ENCODE measurements at regions not wholly inside any gene's neighbourhood (a gene's known extent, or its start where the extent isn't known, plus 50 kb on each side); places are given as distances from the start of the nearest gene placed in this dataset.

DNA sequence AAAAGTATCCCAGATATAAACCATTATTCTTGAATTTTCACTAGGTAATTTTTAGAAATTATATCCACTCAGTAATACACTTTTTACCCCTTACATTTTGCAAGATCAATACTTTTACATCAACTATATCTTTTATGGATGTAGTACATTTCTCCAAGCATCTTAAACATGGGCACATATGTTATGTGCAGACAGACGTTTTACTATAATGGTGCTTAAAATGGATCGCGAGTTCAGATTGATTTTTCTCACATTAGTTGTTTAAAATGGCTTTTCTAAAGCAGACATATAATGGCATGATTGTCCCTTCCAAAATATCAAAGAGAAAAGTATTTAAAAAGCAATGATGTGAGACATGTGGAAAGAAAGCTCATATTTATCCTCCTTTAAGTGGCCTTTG, 786.1 kb downstream of the PDHA2 start:
- CTCF ChIA-PET, result no interaction called here
- Histone ChIP-seq H3K4me1 (ENCODE audit: control insufficient read depth in 2 of 2, insufficient read depth in 2 of 2, low read length in 2 of 2) (no peaks in the 10 kb centered on the region), H3K9me3 (ENCODE audit: control insufficient read depth in 2 of 3, low read length in 3 of 3) (no peaks in the 10 kb centered on the region), H3K36me3 (ENCODE audit: control insufficient read depth in 2 of 3, insufficient read depth in 3 of 3, low read length in 3 of 3) (no peaks in the 10 kb centered on the region), H3K27me3 (ENCODE audit: control insufficient read depth in 2 of 2, insufficient read depth in 2 of 2, low read length in 2 of 2) (no peaks in the 10 kb centered on the region), H3K27ac (ENCODE audit: low read depth, low read length) (no peak overlapping the region), H3K4me3 (ENCODE audit: low read length) (no peak overlapping the region)
- Mint-ChIP-seq H3K27me3 (peaks cover 0 to 4% (median 0%) of the 10 kb centered on the region in 5 donors), H3K27ac (no peak overlapping the region), H3K4me1 (no peaks in the 10 kb centered on the region), H3K9me3 (peaks cover 0 to 14% (median 1%) of the 10 kb centered on the region in 11 donors), H3K36me3 (no peaks in the 10 kb centered on the region), H3K4me3 (no peak overlapping the region)
- no peak for DNase-seq
- intact Hi-C loops (cut with micrococcal nuclease), result no loop called here
- ATAC-seq, result no peak
- POLR2A ChIA-PET, result no interaction called here

DNA sequence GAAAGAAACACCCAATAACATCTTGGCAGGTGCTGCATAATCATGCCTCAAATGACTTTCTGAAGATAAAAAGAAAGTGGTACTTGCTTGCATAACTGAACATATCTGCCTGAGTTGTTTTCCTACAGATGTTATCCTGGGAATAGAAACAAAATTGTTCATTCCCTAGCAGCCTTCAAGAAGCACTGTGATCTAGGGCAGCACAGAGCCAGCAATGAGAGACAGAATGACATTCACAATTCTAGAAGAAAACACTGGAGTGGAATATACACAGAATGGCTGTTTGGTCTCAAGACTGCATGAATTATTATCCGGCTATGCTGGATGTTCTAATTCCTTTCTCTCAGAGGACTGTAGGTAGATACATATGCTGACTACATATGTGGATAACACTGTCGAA, 790.9 kb downstream of the PDHA2 start:
- no peak for ATAC-seq

GRCh38 chr4:96637971-96638412, 798.1 kb downstream of the PDHA2 start:
- ATAC-seq, result no peak
- Histone ChIP-seq H3K27me3 (ENCODE audit: control insufficient read depth in 2 of 2, insufficient read depth in 2 of 2, low read length in 2 of 2) (no peaks in the 10 kb centered on the region), H3K27ac (ENCODE audit: low read depth, low read length) (no peak overlapping the region), H3K36me3 (ENCODE audit: control insufficient read depth in 2 of 3, insufficient read depth in 3 of 3, low read length in 3 of 3) (no peaks in the 10 kb centered on the region), H3K9me3 (ENCODE audit: control insufficient read depth in 2 of 3, low read length in 3 of 3) (no peaks in the 10 kb centered on the region), H3K4me3 (ENCODE audit: low read length) (no peak overlapping the region), H3K4me1 (ENCODE audit: control insufficient read depth in 2 of 2, insufficient read depth in 2 of 2, low read length in 2 of 2) (no peaks in the 10 kb centered on the region)
- DNase-seq, result no peak
- CTCF ChIA-PET, result no interaction called here
- Mint-ChIP-seq H3K4me1 (no peaks in the 10 kb centered on the region), H3K4me3 (no peak overlapping the region), H3K9me3 (peaks cover 0 to 8% (median 3%) of the 10 kb centered on the region in 11 donors), H3K27ac (no peak overlapping the region), H3K36me3 (no peaks in the 10 kb centered on the region), H3K27me3 (no peaks in the 10 kb centered on the region)
- intact Hi-C loops (cut with micrococcal nuclease), result no loop called here
- POLR2A ChIA-PET, result no interaction called here

More for the DNA sequence above, 790.9 kb downstream of the PDHA2 start:
- Mint-ChIP-seq H3K4me3 (no peak overlapping the region), H3K9me3 (peaks cover 0 to 6% (median 1%) of the 10 kb centered on the region in 11 donors), H3K27ac (no peak overlapping the region), H3K36me3 (no peaks in the 10 kb centered on the region), H3K4me1 (no peaks in the 10 kb centered on the region), H3K27me3 (no peaks in the 10 kb centered on the region)
- Histone ChIP-seq H3K9me3 (ENCODE audit: control insufficient read depth in 2 of 3, low read length in 3 of 3) (no peaks in the 10 kb centered on the region), H3K27me3 (ENCODE audit: control insufficient read depth in 2 of 2, insufficient read depth in 2 of 2, low read length in 2 of 2) (no peaks in the 10 kb centered on the region), H3K4me3 (ENCODE audit: low read length) (no peak overlapping the region), H3K36me3 (ENCODE audit: control insufficient read depth in 2 of 3, insufficient read depth in 3 of 3, low read length in 3 of 3) (no peaks in the 10 kb centered on the region), H3K4me1 (ENCODE audit: control insufficient read depth in 2 of 2, insufficient read depth in 2 of 2, low read length in 2 of 2) (no peaks in the 10 kb centered on the region), H3K27ac (ENCODE audit: low read depth, low read length) (no peak overlapping the region)
- DNase-seq, result no peak
- ChIA-PET CTCF (no interaction called here), POLR2A (no interaction called here)
- intact Hi-C loops (cut with micrococcal nuclease), result no loop called here

GRCh38 chr4:96639932-96640331, 800.0 kb downstream of the PDHA2 start:
- ChIA-PET POLR2A (no interaction called here), CTCF (no interaction called here)
- Mint-ChIP-seq H3K27ac (no peak overlapping the region), H3K4me1 (no peaks in the 10 kb centered on the region), H3K4me3 (no peak overlapping the region), H3K9me3 (peaks cover 0 to 12% (median 3%) of the 10 kb centered on the region in 11 donors), H3K36me3 (no peaks in the 10 kb centered on the region), H3K27me3 (no peaks in the 10 kb centered on the region)
- Histone ChIP-seq H3K36me3 (ENCODE audit: control insufficient read depth in 2 of 3, insufficient read depth in 3 of 3, low read length in 3 of 3) (no peaks in the 10 kb centered on the region), H3K27me3 (ENCODE audit: control insufficient read depth in 2 of 2, insufficient read depth in 2 of 2, low read length in 2 of 2) (no peaks in the 10 kb centered on the region), H3K4me1 (ENCODE audit: control insufficient read depth in 2 of 2, insufficient read depth in 2 of 2, low read length in 2 of 2) (no peaks in the 10 kb centered on the region), H3K9me3 (ENCODE audit: control insufficient read depth in 2 of 3, low read length in 3 of 3) (no peaks in the 10 kb centered on the region), H3K4me3 (ENCODE audit: low read length) (no peak overlapping the region), H3K27ac (ENCODE audit: low read depth, low read length) (no peak overlapping the region)
- intact Hi-C loops (cut with micrococcal nuclease), result no loop called here
- DNase-seq, result no peak
- no peak for ATAC-seq

GRCh38 chr4:96642490-96642889, 802.6 kb downstream of the PDHA2 start:
- Histone ChIP-seq H3K27me3 (ENCODE audit: control insufficient read depth in 2 of 2, insufficient read depth in 2 of 2, low read length in 2 of 2) (no peaks in the 10 kb centered on the region), H3K9me3 (ENCODE audit: control insufficient read depth in 2 of 3, low read length in 3 of 3) (no peaks in the 10 kb centered on the region), H3K4me3 (ENCODE audit: low read length) (no peak overlapping the region), H3K4me1 (ENCODE audit: control insufficient read depth in 2 of 2, insufficient read depth in 2 of 2, low read length in 2 of 2) (no peaks in the 10 kb centered on the region), H3K36me3 (ENCODE audit: control insufficient read depth in 2 of 3, insufficient read depth in 3 of 3, low read length in 3 of 3) (no peaks in the 10 kb centered on the region), H3K27ac (ENCODE audit: low read depth, low read length) (no peak overlapping the region)
- H3K4me1 Mint-ChIP-seq, result no peaks in the 10 kb centered on the region
- H3K27me3 Mint-ChIP-seq, result no peaks in the 10 kb centered on the region
- no peak overlapping the region for H3K27ac Mint-ChIP-seq
- DNase-seq (no peak), ATAC-seq (no peak)
- ChIA-PET POLR2A (no interaction called here), CTCF (no interaction called here)
- H3K4me3 Mint-ChIP-seq, result no peak overlapping the region
- intact Hi-C loops (cut with micrococcal nuclease), result no loop called here
- H3K36me3 Mint-ChIP-seq, result no peaks in the 10 kb centered on the region
- H3K9me3 Mint-ChIP-seq, result peaks cover 0 to 31% (median 2%) of the 10 kb centered on the region in 11 donors

DNA sequence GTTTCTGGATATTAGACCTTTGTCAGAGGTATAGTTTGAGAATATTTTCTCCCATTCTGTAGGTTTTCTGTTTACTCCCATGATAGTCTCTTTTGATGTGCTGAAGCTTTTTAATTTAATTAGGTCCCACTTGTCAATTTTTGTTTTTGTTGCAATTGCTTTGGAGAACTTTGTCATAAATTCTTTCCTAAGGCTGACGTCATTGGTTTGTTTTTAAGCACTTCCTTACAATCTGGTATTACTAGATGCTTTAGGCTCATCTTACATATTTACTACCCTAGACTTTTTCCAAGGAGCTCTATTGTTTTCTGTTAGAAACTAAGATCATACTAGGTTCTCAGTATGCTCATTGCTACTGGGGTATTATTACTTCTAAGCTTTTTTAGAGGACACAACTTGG, 806.3 kb downstream of the PDHA2 start:
- Histone ChIP-seq H3K27ac (ENCODE audit: low read depth, low read length) (no peak overlapping the region), H3K9me3 (ENCODE audit: control insufficient read depth in 2 of 3, low read length in 3 of 3) (no peaks in the 10 kb centered on the region), H3K36me3 (ENCODE audit: control insufficient read depth in 2 of 3, insufficient read depth in 3 of 3, low read length in 3 of 3) (no peaks in the 10 kb centered on the region), H3K27me3 (ENCODE audit: control insufficient read depth in 2 of 2, insufficient read depth in 2 of 2, low read length in 2 of 2) (no peaks in the 10 kb centered on the region), H3K4me3 (ENCODE audit: low read length) (no peak overlapping the region), H3K4me1 (ENCODE audit: control insufficient read depth in 2 of 2, insufficient read depth in 2 of 2, low read length in 2 of 2) (no peaks in the 10 kb centered on the region)
- Mint-ChIP-seq H3K27ac (no peak overlapping the region), H3K9me3 (peaks cover 0 to 27% (median 2%) of the 10 kb centered on the region in 11 donors), H3K36me3 (no peaks in the 10 kb centered on the region), H3K4me3 (no peak overlapping the region), H3K4me1 (no peaks in the 10 kb centered on the region), H3K27me3 (no peaks in the 10 kb centered on the region)
- ATAC-seq (no peak), DNase-seq (no peak)
- ChIA-PET CTCF (no interaction called here), POLR2A (no interaction called here)
- intact Hi-C loops (cut with micrococcal nuclease), result no loop called here

- no peak overlapping the region for H3K4me3 Mint-ChIP-seq
- H3K9me3 Mint-ChIP-seq, result peaks cover 0 to 26% (median 4%) of the 10 kb centered on the region in 11 donors
- Histone ChIP-seq H3K36me3 (ENCODE audit: control insufficient read depth in 2 of 3, insufficient read depth in 3 of 3, low read length in 3 of 3) (no peaks in the 10 kb centered on the region), H3K4me1 (ENCODE audit: control insufficient read depth in 2 of 2, insufficient read depth in 2 of 2, low read length in 2 of 2) (no peaks in the 10 kb centered on the region), H3K27me3 (ENCODE audit: control insufficient read depth in 2 of 2, insufficient read depth in 2 of 2, low read length in 2 of 2) (no peaks in the 10 kb centered on the region), H3K4me3 (ENCODE audit: low read length) (no peak overlapping the region), H3K27ac (ENCODE audit: low read depth, low read length) (no peak overlapping the region), H3K9me3 (ENCODE audit: control insufficient read depth in 2 of 3, low read length in 3 of 3) (no peaks in the 10 kb centered on the region)
- H3K27ac Mint-ChIP-seq, result no peak overlapping the region
- CTCF ChIA-PET, result no interaction called here
- no peaks in the 10 kb centered on the region for H3K4me1 Mint-ChIP-seq
- POLR2A ChIA-PET, result no interaction called here
- no peaks in the 10 kb centered on the region for H3K27me3 Mint-ChIP-seq
- DNase-seq (no peak), ATAC-seq (no peak)
- intact Hi-C loops (cut with micrococcal nuclease), result no loop called here
- H3K36me3 Mint-ChIP-seq, result no peaks in the 10 kb centered on the region
These were observed 809.6 kb downstream of the PDHA2 start for GRCh38 chr4:96649536-96649935.

All from naive thymus-derived CD4-positive, alpha-beta T cell (primary cell).